GM19035 (cell line): ENCODE measurements at regions not wholly inside any gene's neighbourhood (a gene's known extent, or its start where the extent isn't known, plus 50 kb on each side); places are given as distances from the start of the nearest gene placed in this dataset.
A peak's percentile ranks its signal among the peaks of the same experiment; 100 is the strongest.
"Not testable (repeated sequence)": the region's sequence is repeated elsewhere in the genome, so short reads cannot be mapped to it uniquely, and the experiment has no call there.

ENCODE experiments used
- ATAC-seq: cut with Tn5 transposase; IDR thresholded peaks from one replicate; pipeline ENCODE4 v1.9.1; 2021; ENCODE audit not compliant: unreplicated experiment

- not testable (repeated sequence) for ATAC-seq
Measured at GRCh38 chrX:80508083-80508482, 87.8 kb downstream of the TENT5D start.

GRCh38 chrX:80511969-80512760, 91.9 kb downstream of the TENT5D start:
- no peak for ATAC-seq

GRCh38 chrX:80512924-80513323, 92.7 kb downstream of the TENT5D start:
- no peak for ATAC-seq

- no peak for ATAC-seq
Measured at GRCh38 chrX:80513625-80514024, 93.4 kb downstream of the TENT5D start.

GRCh38 chrX:80537096-80537495, 116.8 kb downstream of the TENT5D start:
- no peak for ATAC-seq

GRCh38 chrX:80550722-80551121, 130.5 kb downstream of the TENT5D start:
- no peak for ATAC-seq

- ATAC-seq: no peak
Measured at GRCh38 chrX:80556148-80556547, 135.9 kb downstream of the TENT5D start.

GRCh38 chrX:80572636-80573035, 152.4 kb downstream of the TENT5D start:
- no peak for ATAC-seq

- no peak for ATAC-seq
Measured at GRCh38 chrX:80573275-80573674, 153.0 kb downstream of the TENT5D start.

- not testable (repeated sequence) for ATAC-seq
Measured at GRCh38 chrX:80574486-80575086, 154.3 kb downstream of the TENT5D start.

- no peak for ATAC-seq
Measured at GRCh38 chrX:80576267-80576666, 156.0 kb downstream of the TENT5D start.

GRCh38 chrX:80576806-80577533, 156.7 kb downstream of the TENT5D start:
- no peak for ATAC-seq

GRCh38 chrX:80578517-80579105, 158.4 kb downstream of the TENT5D start:
- ATAC-seq: peak; percentile 58

GRCh38 chrX:80590992-80591391, 170.7 kb downstream of the TENT5D start:
- not testable (repeated sequence) for ATAC-seq

GRCh38 chrX:80602036-80602860, 182.0 kb downstream of the TENT5D start:
- ATAC-seq: no peak
